Urothelium cell line (cell line): ENCODE measurements at regions not wholly inside any gene's neighbourhood (a gene's known extent, or its start where the extent isn't known, plus 50 kb on each side); places are given as distances from the start of the nearest gene placed in this dataset.
"Not testable (repeated sequence)": the region's sequence is repeated elsewhere in the genome, so short reads cannot be mapped to it uniquely, and the experiment has no call there.

Experiments
- DNase-seq: peaks from one replicate; pipeline ENCODE4 v3.0.0; 2011; ENCODE audit warnings: low spot score, mixed read lengths
- FAIRE-seq: peaks from 2 replicates; lab custom pipeline; 2011; peaks lifted over from hg19 to GRCh38; lab: Jason Lieb, UNC

- DNase-seq = no peak
- no peak for FAIRE-seq
These were observed 1283.7 kb downstream of the TP53TG3F start for GRCh38 chr16:34743115-34743514.

- FAIRE-seq (no peak), DNase-seq (no peak)
These were observed 1299.4 kb downstream of the TP53TG3F start for GRCh38 chr16:34758835-34759234.

- not testable (repeated sequence) for FAIRE-seq, DNase-seq
These were observed 1332.4 kb downstream of the TP53TG3F start for GRCh38 chr16:34791835-34792234.

- FAIRE-seq = no peak
These were observed 1342.5 kb downstream of the TP53TG3F start for GRCh38 chr16:34801875-34802274.

DNA sequence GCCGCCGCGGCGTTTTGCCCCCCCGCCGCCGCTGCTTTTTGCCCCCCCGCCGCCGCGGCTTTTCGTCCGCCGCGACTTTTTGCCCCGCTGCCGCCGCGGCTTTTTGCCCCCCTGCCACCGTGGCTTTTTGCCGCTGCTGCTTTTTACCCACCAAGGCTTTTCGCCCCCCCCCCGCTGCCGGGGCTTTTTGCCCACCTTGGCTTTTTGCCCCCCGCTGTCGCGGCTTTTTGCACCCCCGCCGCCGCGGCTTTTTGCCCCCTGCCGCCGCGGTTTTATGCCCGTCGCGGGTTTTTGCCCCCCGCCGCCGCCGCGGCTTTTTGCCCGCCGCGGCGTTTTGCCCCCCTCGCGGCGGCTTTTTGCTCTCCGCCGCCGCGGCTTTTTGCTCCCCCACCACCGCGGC lies 1343.0 kb downstream of the TP53TG3F start:
- DNase-seq (no peak), FAIRE-seq (no peak)

More at GRCh38 chr16:34801875-34802274, 1342.5 kb downstream of the TP53TG3F start:
- DNase-seq = no peak

DNA sequence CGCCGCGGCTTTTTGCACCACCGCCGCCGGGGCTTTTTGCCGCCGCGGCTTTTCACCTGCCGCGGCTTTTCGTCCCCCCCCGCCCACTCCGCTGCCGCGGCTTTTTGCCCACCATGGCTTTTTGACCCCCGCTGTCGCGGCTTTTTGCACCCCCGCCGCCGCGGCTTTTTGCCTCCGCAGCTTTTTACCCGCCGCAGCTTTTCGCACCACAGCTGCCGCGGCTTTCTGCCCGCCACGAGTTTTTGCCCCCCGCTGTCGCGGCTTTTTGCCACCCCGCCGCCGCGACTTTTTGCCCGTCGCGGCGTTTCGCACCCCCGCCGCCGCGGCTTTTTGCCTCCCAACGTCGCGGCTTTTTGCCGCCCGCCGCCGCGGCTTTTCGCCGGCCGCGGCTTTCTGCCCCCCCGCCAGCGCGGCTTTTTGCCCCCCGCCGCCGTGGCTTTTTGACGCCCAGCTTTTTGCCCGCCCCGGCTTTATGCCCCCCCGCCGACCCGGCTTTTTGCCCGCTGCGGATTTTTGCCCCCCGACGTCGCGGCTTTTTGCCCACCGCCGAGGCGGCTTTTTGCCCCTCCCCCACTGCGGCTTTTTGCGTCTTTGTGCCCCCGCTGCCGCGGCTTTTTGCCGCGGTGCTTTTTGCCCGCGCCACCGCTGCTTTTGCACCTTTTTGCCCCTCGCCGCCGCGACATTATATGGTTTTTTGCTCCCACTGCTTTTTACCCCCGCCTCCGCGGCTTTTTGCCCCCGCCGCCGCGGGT lies 1343.6 kb downstream of the TP53TG3F start:
- no peak for DNase-seq
- FAIRE-seq = no peak

- peak; percentile 18 for DNase-seq
These were observed 1344.4 kb downstream of the TP53TG3F start for GRCh38 chr16:34803683-34804416.

DNA sequence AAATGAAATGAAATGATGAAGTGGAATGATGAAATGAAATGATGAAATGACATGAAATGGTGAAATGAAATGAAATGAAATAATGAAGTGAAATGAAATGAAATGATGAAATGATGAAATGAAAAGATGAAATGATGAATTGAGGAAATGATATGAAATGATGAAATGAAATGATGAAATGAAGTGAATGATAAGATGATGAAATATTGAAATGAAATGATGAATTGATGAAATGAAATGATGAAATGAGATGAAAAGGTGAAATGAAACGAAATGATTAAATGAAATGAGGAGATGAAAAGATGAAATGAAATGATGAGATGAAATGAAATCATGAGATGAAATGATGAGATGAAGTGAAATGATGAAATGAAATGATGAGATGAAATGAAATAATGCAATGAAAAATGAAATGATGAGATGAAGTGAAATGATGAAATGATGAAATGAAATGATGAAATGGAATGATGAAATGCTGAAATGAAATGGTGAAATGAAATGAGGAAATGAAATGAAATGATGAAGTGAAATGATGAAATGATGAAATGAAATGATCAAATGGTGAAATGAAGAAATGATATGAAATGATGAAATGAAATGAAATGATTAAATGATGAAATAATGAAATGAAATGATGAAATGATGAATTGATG lies 1347.7 kb downstream of the TP53TG3F start:
- not testable (repeated sequence) for FAIRE-seq, DNase-seq

More at GRCh38 chr16:34803683-34804416, 1344.4 kb downstream of the TP53TG3F start:
- FAIRE-seq = no peak

GRCh38 chr16:34807844-34808243 lies 1348.4 kb downstream of the TP53TG3F start:
- DNase-seq, FAIRE-seq: not testable (repeated sequence)

DNA sequence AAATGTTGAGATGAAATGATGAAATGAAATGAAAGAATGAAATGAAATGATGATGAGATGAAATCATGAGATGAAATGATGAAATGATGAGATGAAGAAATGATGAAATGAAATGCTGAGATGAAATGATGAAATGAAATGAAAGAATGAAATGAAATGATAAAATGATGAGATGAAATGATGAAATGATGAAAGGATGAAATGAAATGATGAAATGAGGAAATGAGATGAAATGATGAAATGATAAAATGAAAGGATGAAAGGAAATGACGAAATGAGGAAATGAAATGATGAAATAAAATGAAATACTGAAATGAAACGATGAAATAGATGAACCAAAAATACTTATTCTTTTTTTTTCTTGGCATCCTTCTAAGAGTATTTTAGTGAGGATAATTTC lies 1349.1 kb downstream of the TP53TG3F start:
- FAIRE-seq, DNase-seq: not testable (repeated sequence)
